PC-9 (cell line): ENCODE measurements at regions not wholly inside any gene's neighbourhood (a gene's known extent, or its start where the extent isn't known, plus 50 kb on each side); places are given as distances from the start of the nearest gene placed in this dataset.

ENCODE experiments used
- BruUV-seq: library from RNA; stranded (reverse); fragments of 400-500 nt; replicated peaks from 2 replicates; lab custom pipeline; 2021; lab: Mats Ljungman, UMichigan
- CTCF ChIA-PET: fragments of 300-600 bp; sonication (Branson Sonifier 250); formaldehyde crosslinking; loops from one replicate; lab custom pipeline; 2022; ENCODE audit warnings: antibody characterized with exemption; lab: Charles Lee
- POLR2A ChIA-PET: fragments of 300-600 bp; sonication (Branson Sonifier 250); formaldehyde crosslinking; loops from one replicate; lab custom pipeline; 2022; ENCODE audit warnings: antibody characterized with exemption; ENCODE audit not compliant: unreplicated experiment; lab: Charles Lee
- DNase-seq, 2 experiments: peaks; one replicate each; pipeline versions ENCODE4 v3.0.0 to v3.0.0-alpha.2; 2015 to 2022; ENCODE audit warnings: mixed read lengths in 1 of 2
- H2AFZ ChIP-seq: fragments of 200-600 bp; sonication (generic); 2 replicates; pipeline ENCODE4 v1.8.1; 2017; ENCODE audit warnings: antibody characterized with exemption
- H3F3A ChIP-seq: fragments of 200-600 bp; sonication (generic); 2 replicates; pipeline ENCODE4 v1.8.1; 2017; ENCODE audit warnings: antibody characterized with exemption, mild to moderate bottlenecking, low read depth; ENCODE audit not compliant: insufficient read depth
- H3K27ac ChIP-seq: fragments of 200-600 bp; sonication (generic); 2 replicates; pipeline ENCODE4 v1.6.1; 2016; ENCODE audit warnings: mixed run types
- H3K27me3 ChIP-seq: fragments of 200-600 bp; sonication (generic); 2 replicates; pipeline ENCODE4 v1.6.1; 2016; ENCODE audit warnings: low read depth, mixed run types; ENCODE audit not compliant: insufficient read depth
- H3K36me3 ChIP-seq: fragments of 200-600 bp; sonication (generic); 2 replicates; pipeline ENCODE4 v1.6.1; 2016; ENCODE audit warnings: low read depth, mixed run types
- H3K4me1 ChIP-seq: fragments of 200-600 bp; sonication (generic); replicated peaks from 2 replicates; pipeline ENCODE4 v1.6.1; 2016; ENCODE audit warnings: mixed run types; ENCODE audit not compliant: insufficient read depth
- H3K4me2 ChIP-seq: fragments of 200-600 bp; sonication (generic); 2 replicates; pipeline ENCODE4 v1.6.1; 2017; ENCODE audit warnings: mixed run types
- H3K4me3 ChIP-seq: fragments of 200-600 bp; sonication (generic); 2 replicates; pipeline ENCODE4 v1.6.1; 2016; ENCODE audit warnings: mixed run types
- H3K79me2 ChIP-seq: fragments of 200-600 bp; sonication (generic); 2 replicates; pipeline ENCODE4 v1.6.1; 2017; ENCODE audit warnings: low read depth, mixed run types
- H3K9me2 ChIP-seq: fragments of 200-600 bp; sonication (generic); 2 replicates; pipeline ENCODE4 v1.8.1; 2017; ENCODE audit warnings: mild to moderate bottlenecking; ENCODE audit not compliant: insufficient read depth
- H3K9me3 ChIP-seq: fragments of 200-600 bp; sonication (generic); 2 replicates; pipeline ENCODE4 v1.8.1; 2016; ENCODE audit warnings: low read depth; ENCODE audit not compliant: insufficient read depth
- H4K20me1 ChIP-seq: fragments of 200-600 bp; sonication (generic); 2 replicates; pipeline ENCODE4 v1.8.1; 2017; ENCODE audit not compliant: insufficient read depth
- CTCF ChIP-seq: fragments of 200-600 bp; sonication (generic); conservative IDR thresholded peaks from 2 replicates; pipeline ENCODE4 v1.6.1; 2017; ENCODE audit warnings: mixed run types, antibody characterized with exemption, mild to moderate bottlenecking, moderate library complexity
- EZH2 ChIP-seq: fragments of 200-600 bp; sonication (generic); IDR thresholded peaks from 2 replicates; pipeline ENCODE4 v1.8.0; 2017; ENCODE audit warnings: antibody characterized with exemption, low read depth
- intact Hi-C: fragments of 100-400 bp; cut with micrococcal nuclease; formaldehyde crosslinking; loops from one replicate; pipeline ENCODE4 v1.10.0; 2022; ENCODE audit not compliant: unreplicated experiment

- Histone ChIP-seq H3K36me3 (no peaks in the 10 kb centered on the region), H2AFZ (no peak overlapping the region), H3F3A (no peaks in the 10 kb centered on the region), H3K79me2 (no peaks in the 10 kb centered on the region), H3K27me3 (no peaks in the 10 kb centered on the region), H4K20me1 (no peaks in the 10 kb centered on the region), H3K4me2 (no peak overlapping the region), H3K27ac (no peak overlapping the region), H3K4me1 (no peaks in the 10 kb centered on the region), H3K4me3 (no peak overlapping the region), H3K9me3 (no peaks in the 10 kb centered on the region), H3K9me2 (no peaks in the 10 kb centered on the region)
- no TSS peak for BruUV-seq
- ChIA-PET CTCF (no interaction called here), POLR2A (no interaction called here)
- TF ChIP-seq CTCF (no peak), EZH2 (no peak)
- intact Hi-C loops: no loop called here
- DNase-seq: no peak
These were observed 251.8 kb upstream of the NDST4 start for GRCh38 chr4:115365185-115365584.

- CTCF ChIA-PET: no interaction called here
- no peak for TF ChIP-seq CTCF
- POLR2A ChIA-PET: no interaction called here
- intact Hi-C loops: no loop called here
- no peaks in the 10 kb centered on the region for H3F3A ChIP-seq
- no peak overlapping the region for H3K27ac ChIP-seq
- no peak overlapping the region for H3K4me2 ChIP-seq
- H3K4me1 ChIP-seq: no peaks in the 10 kb centered on the region
- no peak overlapping the region for H3K4me3 ChIP-seq
- H3K9me2 ChIP-seq: no peaks in the 10 kb centered on the region
- no TSS peak for BruUV-seq
- H4K20me1 ChIP-seq: no peaks in the 10 kb centered on the region
- H3K36me3 ChIP-seq: no peaks in the 10 kb centered on the region
- DNase-seq: no peak
- no peaks in the 10 kb centered on the region for H3K9me3 ChIP-seq
- H3K79me2 ChIP-seq: no peaks in the 10 kb centered on the region
- H3K27me3 ChIP-seq: no peaks in the 10 kb centered on the region
- no peak overlapping the region for H2AFZ ChIP-seq
These were observed 248.4 kb upstream of the NDST4 start for GRCh38 chr4:115361781-115362180.

DNA sequence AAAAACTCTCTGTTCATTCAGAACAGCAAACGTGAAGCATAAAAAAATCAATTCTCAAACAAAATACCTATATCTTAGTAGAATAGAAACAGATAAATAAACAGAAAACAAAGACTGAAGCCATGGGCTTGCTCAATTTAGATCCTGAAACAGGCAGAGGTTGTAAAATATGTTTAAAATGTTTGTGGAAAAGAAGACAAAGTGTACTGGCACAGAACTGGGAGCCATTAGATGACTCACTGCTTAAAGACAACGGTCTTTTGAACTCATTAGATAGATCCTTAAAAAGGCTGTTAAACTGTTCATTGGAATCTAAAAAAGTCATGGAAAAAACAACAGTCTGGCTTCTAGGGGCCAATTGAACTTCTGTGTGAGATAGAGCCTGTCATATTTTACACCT, 247.0 kb upstream of the NDST4 start:
- POLR2A ChIA-PET: no interaction called here
- BruUV-seq: no TSS peak

More for the DNA sequence above, 247.0 kb upstream of the NDST4 start:
- intact Hi-C loops: no loop called here
- Histone ChIP-seq H3K36me3 (no peaks in the 10 kb centered on the region), H3F3A (no peaks in the 10 kb centered on the region), H3K4me3 (no peak overlapping the region), H3K27ac (no peak overlapping the region), H3K4me1 (no peaks in the 10 kb centered on the region), H2AFZ (no peak overlapping the region), H3K9me3 (no peaks in the 10 kb centered on the region), H3K27me3 (no peaks in the 10 kb centered on the region), H3K4me2 (no peak overlapping the region), H3K9me2 (no peaks in the 10 kb centered on the region), H4K20me1 (no peaks in the 10 kb centered on the region), H3K79me2 (no peaks in the 10 kb centered on the region)
- no peak for DNase-seq
- CTCF ChIA-PET: no interaction called here
- no peak for TF ChIP-seq EZH2
- TF ChIP-seq CTCF: no peak
